Endothelial cell of umbilical vein (primary cell): ENCODE measurements at regions not wholly inside any gene's neighbourhood (a gene's known extent, or its start where the extent isn't known, plus 50 kb on each side); places are given as distances from the start of the nearest gene placed in this dataset.

Experiments used
- BruUV-seq: library from RNA; stranded (reverse); fragments of 400-500 nt; replicated peaks from 2 replicates; lab custom pipeline; 2021; lab: Mats Ljungman, UMichigan
- CTCF ChIA-PET: fragments of 300-600, 350-600 bp; sonication (Branson Sonifier 250); formaldehyde crosslinking; loops from one replicate; lab custom pipeline; 2021; ENCODE audit warnings: antibody characterized with exemption, inconsistent platforms; lab: Charles Lee
- POLR2A ChIA-PET: fragments of 300-600, 350-600 bp; sonication (Branson Sonifier 250); formaldehyde crosslinking; loops from one replicate; lab custom pipeline; 2021; ENCODE audit warnings: antibody characterized with exemption, inconsistent platforms; lab: Charles Lee
- DNase-seq: peaks from one replicate; pipeline ENCODE4 v3.0.0-alpha.2; 2011; ENCODE audit warnings: low read depth, low spot score
- FAIRE-seq: peaks from 2 replicates; lab custom pipeline; 2011; peaks lifted over from hg19 to GRCh38; lab: Jason Lieb, UNC
- H2AFZ ChIP-seq: 2 replicates; pipeline ENCODE4 v1.6.0; 2012; ENCODE audit warnings: low read depth, low read length, control low read depth, inconsistent platforms
- H3K27ac ChIP-seq: 2 replicates; pipeline ENCODE4 v1.5.1; 2011; ENCODE audit warnings: low read depth, mild to moderate bottlenecking, control low read depth, low read length, moderate library complexity; ENCODE audit not compliant: insufficient read depth
- H3K27me3 ChIP-seq, 2 experiments: 2 replicates each; pipeline versions ENCODE4 v1.6.0 to v1.6.1; 2011; ENCODE audit warnings: low read length in 2 of 2, mixed read lengths in 1 of 2; ENCODE audit not compliant: control insufficient read depth in 2 of 2, insufficient read depth in 2 of 2
- H3K36me3 ChIP-seq, 2 experiments: 2 replicates in 1 of 2; 3 replicates in 1 of 2; pipeline ENCODE4 v1.5.1; 2011; ENCODE audit warnings: low read length in 2 of 2, mild to moderate bottlenecking in 1 of 2, moderate library complexity in 1 of 2; ENCODE audit not compliant: control insufficient read depth in 2 of 2, insufficient read depth in 2 of 2; ENCODE audit errors: extremely low read depth in 1 of 2
- H3K4me1 ChIP-seq: 3 replicates; pipeline ENCODE4 v1.5.1; 2011; ENCODE audit warnings: mild to moderate bottlenecking, low read length; ENCODE audit not compliant: control insufficient read depth, insufficient read depth; ENCODE audit errors: extremely low read depth
- H3K4me2 ChIP-seq: 2 replicates; pipeline ENCODE4 v1.6.1; 2011; ENCODE audit warnings: low read length, control low read depth, mixed read lengths; ENCODE audit not compliant: insufficient read depth
- H3K4me3 ChIP-seq, 3 experiments: fragments of 200-600 bp in 1 of 3; sonication (generic), shearing (Covaris generic) in 1 of 3; replicated peaks in 1 of 3; 2 replicates each; pipeline ENCODE4 v1.5.1; 2011 to 2016; ENCODE audit warnings: control low read depth in 3 of 3, low read length in 3 of 3, mild to moderate bottlenecking in 2 of 3, inconsistent platforms in 1 of 3, low read depth in 1 of 3, moderate library complexity in 1 of 3; ENCODE audit not compliant: insufficient read depth in 1 of 3
- H3K79me2 ChIP-seq: 2 replicates; pipeline ENCODE4 v1.6.0; 2012; ENCODE audit warnings: low read length, inconsistent platforms; ENCODE audit not compliant: control insufficient read depth, insufficient read depth
- H3K9ac ChIP-seq: replicated peaks from 2 replicates; pipeline ENCODE3; 2011; ENCODE audit warnings: low read length, control low read depth; ENCODE audit not compliant: insufficient read depth; ENCODE audit errors: extremely low read depth
- H3K9me1 ChIP-seq: replicated peaks from 3 replicates; pipeline ENCODE4 v1.6.0; 2011; ENCODE audit warnings: mild to moderate bottlenecking, low read length; ENCODE audit not compliant: control insufficient read depth, insufficient read depth; ENCODE audit errors: extremely low read depth
- H3K9me3 ChIP-seq: replicated peaks from 2 replicates; pipeline ENCODE4 v1.5.1; 2012; ENCODE audit warnings: low read length, inconsistent platforms; ENCODE audit not compliant: control insufficient read depth, insufficient read depth
- H4K20me1 ChIP-seq: replicated peaks from 2 replicates; pipeline ENCODE3; 2011; ENCODE audit warnings: mild to moderate bottlenecking, low read length; ENCODE audit not compliant: control insufficient read depth, insufficient read depth; ENCODE audit errors: extremely low read depth
- CTCF ChIP-seq, 2 donors: IDR thresholded peaks; 1 replicate in 1 of 2; 2 replicates in 1 of 2; pipeline ENCODE4 v1.5.1; 2011; ENCODE audit warnings: low read length in 2 of 2, mild to moderate bottlenecking in 2 of 2, moderate library complexity in 2 of 2, control low read depth in 1 of 2, inconsistent platforms in 1 of 2, low read depth in 1 of 2; ENCODE audit not compliant: insufficient read depth in 1 of 2; ENCODE audit errors: extremely low read depth in 1 of 2
- EZH2 ChIP-seq: IDR thresholded peaks from 2 replicates; pipeline ENCODE4 v1.6.1; 2012; ENCODE audit warnings: borderline replicate concordance, low read depth, mild to moderate bottlenecking, moderate library complexity, low read length, inconsistent platforms; ENCODE audit not compliant: severe bottlenecking
- FOS ChIP-seq: IDR thresholded peaks from 2 replicates; pipeline ENCODE4 v1.6.1; 2011; ENCODE audit warnings: mild to moderate bottlenecking, low read length, moderate library complexity, borderline replicate concordance; ENCODE audit not compliant: insufficient read depth
- GATA2 ChIP-seq: IDR thresholded peaks from 2 replicates; pipeline ENCODE4 v1.7.0; 2011; ENCODE audit warnings: low read depth, mild to moderate bottlenecking, moderate library complexity, mixed read lengths, low read length; ENCODE audit not compliant: insufficient read length, insufficient read depth
- JUN ChIP-seq: IDR thresholded peaks from 2 replicates; pipeline ENCODE4 v1.6.1; 2011; ENCODE audit warnings: borderline replicate concordance, low read depth; ENCODE audit not compliant: insufficient read length, insufficient read depth
- MAX ChIP-seq: IDR thresholded peaks from 2 replicates; pipeline ENCODE4 v1.6.1; 2011; ENCODE audit not compliant: insufficient read depth, insufficient read length
- MYC ChIP-seq: IDR thresholded peaks from one replicate; pipeline ENCODE4 v1.6.1; 2011; ENCODE audit warnings: mild to moderate bottlenecking, low read depth, low read length
- POLR2A ChIP-seq: IDR thresholded peaks from 2 replicates; pipeline ENCODE4 v1.6.1; 2012; ENCODE audit warnings: low read depth, mild to moderate bottlenecking, control low read depth, low read length
- POLR2AphosphoS5 ChIP-seq: IDR thresholded peaks from 2 replicates; pipeline ENCODE4 v1.6.1; 2012; ENCODE audit warnings: low read depth, mild to moderate bottlenecking, control low read depth, low read length, moderate library complexity; ENCODE audit not compliant: insufficient read depth
- dilution Hi-C: fragments of 300-500 bp; cut with MboI; formaldehyde crosslinking; loops from one replicate; pipeline ENCODE4 v1.15.0; 2019; ENCODE audit warnings: low sequenced_read_pairs; ENCODE audit not compliant: extremely low pct_ligation_motif_present
- intact Hi-C: fragments of 100-400 bp; cut with micrococcal nuclease; formaldehyde crosslinking; loops from one replicate; pipeline ENCODE4 v1.10.0; 2022

- CTCF ChIA-PET: interaction anchor here (1.1 kb wide), 1 partner anchor 10 kb away, joined by 4 read pairs; no protein-coding TSS in a partner anchor
- no peak overlapping the region for H3K4me2 ChIP-seq
- no peaks in the 10 kb centered on the region for H4K20me1 ChIP-seq
- H3K27me3 ChIP-seq: peaks cover 6 to 24% of the 10 kb centered on the region in 2 experiments
- no peak overlapping the region for H3K27ac ChIP-seq
- no peak for TF ChIP-seq GATA2
- TF ChIP-seq POLR2A: no peak
- TF ChIP-seq MAX: no peak
- no peak overlapping the region for H3K4me3 ChIP-seq
- BruUV-seq: no TSS peak
- POLR2A ChIA-PET: interaction anchor here (0.6 kb wide), 1 partner anchor 24 kb away, joined by 4 read pairs; no protein-coding TSS in a partner anchor
- dilution Hi-C loops (no loop called here), intact Hi-C loops (no loop called here)
- H3K9ac ChIP-seq: no peak overlapping the region
- H3K4me1 ChIP-seq: no peaks in the 10 kb centered on the region
- no peaks in the 10 kb centered on the region for H3K79me2 ChIP-seq
- no peaks in the 10 kb centered on the region for H3K9me1 ChIP-seq
- FAIRE-seq (no peak), DNase-seq (no peak)
- H2AFZ ChIP-seq: no peak overlapping the region
- no peaks in the 10 kb centered on the region for H3K9me3 ChIP-seq
- H3K36me3 ChIP-seq: no peaks in the 10 kb centered on the region
These were observed 561.4 kb downstream of the BNC2 start for GRCh38 chr9:16309082-16309468.

GRCh38 chr9:16309469-16310271, 560.8 kb downstream of the BNC2 start:
- intact Hi-C loops: no loop called here
- no peak for DNase-seq

More at GRCh38 chr9:16309469-16310271, 560.8 kb downstream of the BNC2 start:
- Histone ChIP-seq H3K79me2 (no peaks in the 10 kb centered on the region), H3K27me3 (peaks cover 6 to 20% of the 10 kb centered on the region in 2 experiments), H2AFZ (no peak overlapping the region), H3K4me2 (no peak overlapping the region), H4K20me1 (no peaks in the 10 kb centered on the region), H3K27ac (no peak overlapping the region), H3K9me1 (no peaks in the 10 kb centered on the region), H3K36me3 (no peaks in the 10 kb centered on the region), H3K4me1 (no peaks in the 10 kb centered on the region), H3K4me3 (no peak overlapping the region), H3K9me3 (no peaks in the 10 kb centered on the region), H3K9ac (no peak overlapping the region)
- ChIA-PET POLR2A (interaction anchor here (0.6 kb wide), 1 partner anchor 23 kb away, joined by 4 read pairs; no protein-coding TSS in a partner anchor), CTCF (interaction anchor here (1.1 kb wide), 1 partner anchor 9 kb away, joined by 4 read pairs; no protein-coding TSS in a partner anchor)
- no peak for FAIRE-seq
- dilution Hi-C loops: no loop called here
- no TSS peak for BruUV-seq
- TF ChIP-seq GATA2 (no peak), JUN (no peak), MAX (no peak), FOS (no peak), MYC (no peak), CTCF (IDR thresholded peaks at IDR 0.05; ENCODE audit: extremely low read depth in 1 of 2, insufficient read depth in 1 of 2, low read depth in 1 of 2, low read length in 2 of 2) (no peak), POLR2A (no peak), POLR2AphosphoS5 (no peak), EZH2 (no peak)
